Left kidney (tissue), 1 donor: ENCODE measurements at regions not wholly inside any gene's neighbourhood (a gene's known extent, or its start where the extent isn't known, plus 50 kb on each side); places are given as distances from the start of the nearest gene placed in this dataset.
"Not testable (repeated sequence)": the region's sequence is repeated elsewhere in the genome, so short reads cannot be mapped to it uniquely, and the experiment has no call there.

ENCODE experiments used
- DNase-seq: peaks from one replicate; pipeline ENCODE4 v3.0.0-alpha.2; 2013

- DNase-seq, result no peak
Measured at GRCh38 chr3:164927728-164928127, 150.6 kb downstream of the SI start.

- no peak for DNase-seq
Measured at GRCh38 chr3:164918905-164919304, 159.4 kb downstream of the SI start.

- DNase-seq, result no peak
Measured at GRCh38 chr3:164912916-164913315, 165.4 kb downstream of the SI start.

GRCh38 chr3:164903820-164904451 is 174.4 kb downstream of the SI start:
- no peak for DNase-seq

GRCh38 chr3:164897342-164897741 is 181.0 kb downstream of the SI start:
- peak; percentile 4 for DNase-seq

- DNase-seq, result no peak
Measured at GRCh38 chr3:164890061-164890460, 188.2 kb downstream of the SI start.

GRCh38 chr3:164883171-164883570 is 195.1 kb downstream of the SI start:
- DNase-seq, result no peak

GRCh38 chr3:164879201-164879600 is 199.1 kb downstream of the SI start:
- peak; percentile 29 for DNase-seq

GRCh38 chr3:164864454-164864853 is 213.8 kb downstream of the SI start:
- no peak for DNase-seq

GRCh38 chr3:164852866-164853265 is 225.4 kb downstream of the SI start:
- DNase-seq, result no peak

- DNase-seq, result no peak
Measured at GRCh38 chr3:164851905-164852304, 226.4 kb downstream of the SI start.

GRCh38 chr3:164851204-164851603 is 227.1 kb downstream of the SI start:
- DNase-seq, result no peak

- DNase-seq, result no peak
Measured at GRCh38 chr3:164848923-164849322, 229.4 kb downstream of the SI start.

- DNase-seq, result no peak
Measured at GRCh38 chr3:164845739-164846138, 232.6 kb downstream of the SI start.

GRCh38 chr3:164832216-164832615 is 246.1 kb downstream of the SI start:
- no peak for DNase-seq

GRCh38 chr3:164818318-164818717 is 260.0 kb downstream of the SI start:
- no peak for DNase-seq

- no peak for DNase-seq
Measured at GRCh38 chr3:164814106-164814505, 264.2 kb downstream of the SI start.

GRCh38 chr3:164812042-164812441 is 266.3 kb downstream of the SI start:
- DNase-seq, result no peak

GRCh38 chr3:164806188-164806587 is 272.1 kb downstream of the SI start:
- no peak for DNase-seq

GRCh38 chr3:164794099-164794498 is 284.2 kb downstream of the SI start:
- no peak for DNase-seq

GRCh38 chr3:164791263-164791662 is 287.0 kb downstream of the SI start:
- DNase-seq, result no peak

GRCh38 chr3:164784407-164784806 is 293.9 kb downstream of the SI start:
- not testable (repeated sequence) for DNase-seq

- no peak for DNase-seq
Measured at GRCh38 chr3:164781755-164782154, 296.5 kb downstream of the SI start.

GRCh38 chr3:164779816-164780215 is 298.5 kb downstream of the SI start:
- DNase-seq, result no peak

GRCh38 chr3:164752812-164753211 is 325.5 kb downstream of the SI start:
- DNase-seq, result no peak
